Upper lobe of left lung (tissue), 4 donors: ENCODE measurements at regions not wholly inside any gene's neighbourhood (a gene's known extent, or its start where the extent isn't known, plus 50 kb on each side); places are given as distances from the start of the nearest gene placed in this dataset.

ENCODE experiments used
- EP300 ChIP-seq, 4 donors: sonication (generic); formaldehyde crosslinking; IDR thresholded peaks; one replicate each; pipeline ENCODE4 v1.5.1; 2017; ENCODE audit warnings: antibody characterized with exemption in 4 of 4, control low read depth in 2 of 4
- POLR2A ChIP-seq, 4 donors: fragments of 450-650 bp; IDR thresholded peaks; one replicate each; pipeline ENCODE4 v1.5.1; 2016 to 2017; ENCODE audit warnings: antibody characterized with exemption in 4 of 4, mild to moderate bottlenecking in 2 of 4
- POLR2AphosphoS5 ChIP-seq, 2 donors: sonication (generic); formaldehyde crosslinking; IDR thresholded peaks; one replicate each; pipeline ENCODE4 v1.5.1; 2017; ENCODE audit warnings: antibody characterized with exemption in 2 of 2
- TF ChIP-seq, protein P1 (sequence below), 6 experiments: fragments of 450-650 bp in 4 of 6; fragments of 200-600 bp in 2 of 6; sonication (generic) in 2 of 6; IDR thresholded peaks; one replicate each; pipeline ENCODE4 v1.5.1; 2016 to 2019; ENCODE audit warnings: antibody characterized with exemption in 6 of 6

GRCh38 chr13:34772881-34773280 lies 169.2 kb upstream of the NBEA start:
- TF ChIP-seq, protein P1, sequence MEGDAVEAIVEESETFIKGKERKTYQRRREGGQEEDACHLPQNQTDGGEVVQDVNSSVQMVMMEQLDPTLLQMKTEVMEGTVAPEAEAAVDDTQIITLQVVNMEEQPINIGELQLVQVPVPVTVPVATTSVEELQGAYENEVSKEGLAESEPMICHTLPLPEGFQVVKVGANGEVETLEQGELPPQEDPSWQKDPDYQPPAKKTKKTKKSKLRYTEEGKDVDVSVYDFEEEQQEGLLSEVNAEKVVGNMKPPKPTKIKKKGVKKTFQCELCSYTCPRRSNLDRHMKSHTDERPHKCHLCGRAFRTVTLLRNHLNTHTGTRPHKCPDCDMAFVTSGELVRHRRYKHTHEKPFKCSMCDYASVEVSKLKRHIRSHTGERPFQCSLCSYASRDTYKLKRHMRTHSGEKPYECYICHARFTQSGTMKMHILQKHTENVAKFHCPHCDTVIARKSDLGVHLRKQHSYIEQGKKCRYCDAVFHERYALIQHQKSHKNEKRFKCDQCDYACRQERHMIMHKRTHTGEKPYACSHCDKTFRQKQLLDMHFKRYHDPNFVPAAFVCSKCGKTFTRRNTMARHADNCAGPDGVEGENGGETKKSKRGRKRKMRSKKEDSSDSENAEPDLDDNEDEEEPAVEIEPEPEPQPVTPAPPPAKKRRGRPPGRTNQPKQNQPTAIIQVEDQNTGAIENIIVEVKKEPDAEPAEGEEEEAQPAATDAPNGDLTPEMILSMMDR (IDR thresholded peaks at IDR 0.05) = no peak
- TF ChIP-seq POLR2A (IDR thresholded peaks at IDR 0.05) = no peak
- no peak for TF ChIP-seq EP300 (IDR thresholded peaks at IDR 0.05)
- no peak for TF ChIP-seq POLR2AphosphoS5 (IDR thresholded peaks at IDR 0.05)
